Neural cell (in vitro differentiated cells): ENCODE measurements at regions not wholly inside any gene's neighbourhood (a gene's known extent, or its start where the extent isn't known, plus 50 kb on each side); places are given as distances from the start of the nearest gene placed in this dataset.

ENCODE experiments used
- H2AFZ ChIP-seq: fragments of 200-600, 300-800 bp; sonication (generic), shearing (Covaris generic); 2 replicates; pipeline ENCODE4 v1.6.0; 2014; ENCODE audit warnings: low read depth, mild to moderate bottlenecking, antibody characterized with exemption, low read length, moderate library complexity
- H3F3A ChIP-seq: fragments of 200-600 bp; shearing (Covaris generic); 2 replicates; pipeline ENCODE4 v1.6.1; 2016; ENCODE audit warnings: mild to moderate bottlenecking, moderate library complexity, mixed read lengths, antibody characterized with exemption, low read length; ENCODE audit not compliant: insufficient read depth, poor library complexity, severe bottlenecking
- H3K27ac ChIP-seq: fragments of 200-600, 300-800 bp; sonication (generic), shearing (Covaris generic); 2 replicates; pipeline ENCODE4 v1.5.1; 2014; ENCODE audit warnings: mild to moderate bottlenecking, low read length, moderate library complexity
- H3K27me3 ChIP-seq: fragments of 300-800, 200-600 bp; sonication (generic), shearing (Covaris generic); 2 replicates; pipeline ENCODE4 v1.6.0; 2014; ENCODE audit warnings: mild to moderate bottlenecking, low read depth, low read length, moderate library complexity; ENCODE audit not compliant: insufficient read depth
- H3K36me3 ChIP-seq: fragments of 300-800, 200-600 bp; sonication (generic), shearing (Covaris generic); 2 replicates; pipeline ENCODE4 v1.5.1; 2014; ENCODE audit warnings: mild to moderate bottlenecking, antibody characterized with exemption, low read length, moderate library complexity; ENCODE audit not compliant: insufficient read depth
- H3K4me2 ChIP-seq: fragments of 300-800, 200-600 bp; sonication (generic), shearing (Covaris generic); 2 replicates; pipeline ENCODE4 v1.6.0; 2014; ENCODE audit warnings: mild to moderate bottlenecking, low read length
- H3K4me3 ChIP-seq: fragments of 300-800, 200-600 bp; sonication (generic), shearing (Covaris generic); 2 replicates; pipeline ENCODE4 v1.5.1; 2014; ENCODE audit warnings: mild to moderate bottlenecking, low read length, moderate library complexity
- H3K79me2 ChIP-seq: fragments of 200-600 bp; shearing (Covaris generic); replicated peaks from 2 replicates; pipeline ENCODE4 v1.6.0; 2014; ENCODE audit warnings: mild to moderate bottlenecking, low read length, moderate library complexity; ENCODE audit not compliant: insufficient read depth
- H3K9ac ChIP-seq: fragments of 300-800, 200-600 bp; sonication (generic), shearing (Covaris generic); 2 replicates; pipeline ENCODE4 v1.6.1; 2016; ENCODE audit warnings: mild to moderate bottlenecking, low read length, mixed read lengths
- H3K9me2 ChIP-seq: fragments of 200-600 bp; shearing (Covaris generic); 2 replicates; pipeline ENCODE4 v1.6.1; 2016; ENCODE audit warnings: mild to moderate bottlenecking, low read length, mixed read lengths; ENCODE audit not compliant: insufficient read depth
- H3K9me3 ChIP-seq: fragments of 200-600, 300-800 bp; sonication (generic), shearing (Covaris generic); 2 replicates; pipeline ENCODE4 v1.6.1; 2016; ENCODE audit warnings: mild to moderate bottlenecking, mixed run types, low read length, moderate library complexity, mixed read lengths
- H4K20me1 ChIP-seq: fragments of 200-600 bp; shearing (Covaris generic); 2 replicates; pipeline ENCODE4 v1.6.1; 2016; ENCODE audit warnings: mild to moderate bottlenecking, mixed run types; ENCODE audit not compliant: insufficient read depth
- EP300 ChIP-seq: fragments of 450-650 bp; conservative IDR thresholded peaks from 2 replicates; pipeline ENCODE4 v1.6.1; 2014; ENCODE audit warnings: antibody characterized with exemption, mild to moderate bottlenecking, moderate library complexity; ENCODE audit not compliant: poor library complexity, severe bottlenecking
- EZH2 ChIP-seq: fragments of 200-600, 300-800 bp; shearing (Covaris generic), sonication (generic); IDR thresholded peaks from 2 replicates; pipeline ENCODE4 v1.6.1; 2014; ENCODE audit warnings: antibody characterized with exemption, low read length, borderline replicate concordance, mild to moderate bottlenecking; ENCODE audit not compliant: insufficient read depth, poor library complexity, severe bottlenecking
- MXI1 ChIP-seq: fragments of 450-650 bp; conservative IDR thresholded peaks from 2 replicates; pipeline ENCODE4 v1.6.1; 2014; ENCODE audit warnings: antibody characterized with exemption, mild to moderate bottlenecking; ENCODE audit not compliant: poor library complexity, severe bottlenecking
- POLR2AphosphoS5 ChIP-seq: IDR thresholded peaks from 2 replicates; pipeline ENCODE4 v1.6.1; 2012
- RAD21 ChIP-seq: fragments of 450-650 bp; conservative IDR thresholded peaks from 2 replicates; pipeline ENCODE4 v1.6.1; 2014; ENCODE audit warnings: antibody characterized with exemption, mild to moderate bottlenecking, moderate library complexity
- REST ChIP-seq: IDR thresholded peaks from 2 replicates; pipeline ENCODE4 v1.6.1; 2012; ENCODE audit warnings: borderline replicate concordance
- SMC3 ChIP-seq: fragments of 450-650 bp; conservative IDR thresholded peaks from 2 replicates; pipeline ENCODE4 v1.6.1; 2014; ENCODE audit warnings: antibody characterized with exemption, mild to moderate bottlenecking, moderate library complexity; ENCODE audit not compliant: poor library complexity
- TAF1 ChIP-seq: IDR thresholded peaks from 2 replicates; pipeline ENCODE4 v1.6.1; 2012; ENCODE audit warnings: low read depth
- TF ChIP-seq, protein P1 (sequence below): fragments of 450-650 bp; IDR thresholded peaks from 2 replicates; pipeline ENCODE4 v1.5.1; 2014; ENCODE audit warnings: antibody characterized with exemption, mild to moderate bottlenecking, moderate library complexity; ENCODE audit not compliant: poor library complexity, severe bottlenecking

DNA sequence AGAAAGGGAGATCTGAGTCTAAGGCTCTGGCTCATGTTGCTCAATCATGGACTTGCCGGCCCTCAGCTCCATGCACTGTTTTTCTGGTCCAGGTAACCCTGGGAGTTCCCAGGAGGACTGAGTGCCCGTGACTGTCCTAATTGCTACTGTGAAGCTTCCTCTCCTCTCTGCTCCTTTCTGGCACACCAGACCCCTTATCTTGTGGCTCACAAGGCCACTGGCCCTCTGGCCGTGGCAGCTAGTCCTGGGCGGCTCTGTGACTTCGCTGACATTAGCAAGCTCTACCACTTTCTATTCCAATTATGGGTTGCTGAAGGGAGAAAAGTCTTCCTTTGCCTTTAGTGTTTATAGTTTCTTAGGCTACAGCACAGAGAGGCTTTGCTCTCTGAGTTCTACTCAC lies 380.2 kb downstream of the RWDD3 start:
- Histone ChIP-seq H3K9ac (no peak overlapping the region), H4K20me1 (no peaks in the 10 kb centered on the region), H3K9me3 (no peaks in the 10 kb centered on the region), H3K9me2 (no peaks in the 10 kb centered on the region), H3F3A (no peaks in the 10 kb centered on the region), H3K79me2 (no peaks in the 10 kb centered on the region), H3K4me2 (no peak overlapping the region), H3K27ac (no peak overlapping the region), H2AFZ (no peak overlapping the region), H3K27me3 (no peaks in the 10 kb centered on the region), H3K4me3 (no peak overlapping the region), H3K36me3 (no peaks in the 10 kb centered on the region)
- TF ChIP-seq, protein P1, sequence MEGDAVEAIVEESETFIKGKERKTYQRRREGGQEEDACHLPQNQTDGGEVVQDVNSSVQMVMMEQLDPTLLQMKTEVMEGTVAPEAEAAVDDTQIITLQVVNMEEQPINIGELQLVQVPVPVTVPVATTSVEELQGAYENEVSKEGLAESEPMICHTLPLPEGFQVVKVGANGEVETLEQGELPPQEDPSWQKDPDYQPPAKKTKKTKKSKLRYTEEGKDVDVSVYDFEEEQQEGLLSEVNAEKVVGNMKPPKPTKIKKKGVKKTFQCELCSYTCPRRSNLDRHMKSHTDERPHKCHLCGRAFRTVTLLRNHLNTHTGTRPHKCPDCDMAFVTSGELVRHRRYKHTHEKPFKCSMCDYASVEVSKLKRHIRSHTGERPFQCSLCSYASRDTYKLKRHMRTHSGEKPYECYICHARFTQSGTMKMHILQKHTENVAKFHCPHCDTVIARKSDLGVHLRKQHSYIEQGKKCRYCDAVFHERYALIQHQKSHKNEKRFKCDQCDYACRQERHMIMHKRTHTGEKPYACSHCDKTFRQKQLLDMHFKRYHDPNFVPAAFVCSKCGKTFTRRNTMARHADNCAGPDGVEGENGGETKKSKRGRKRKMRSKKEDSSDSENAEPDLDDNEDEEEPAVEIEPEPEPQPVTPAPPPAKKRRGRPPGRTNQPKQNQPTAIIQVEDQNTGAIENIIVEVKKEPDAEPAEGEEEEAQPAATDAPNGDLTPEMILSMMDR: no peak
- no peak for TF ChIP-seq POLR2AphosphoS5
- TF ChIP-seq TAF1: no peak
- no peak for TF ChIP-seq EP300
- TF ChIP-seq EZH2: no peak

- Histone ChIP-seq H3F3A (no peaks in the 10 kb centered on the region), H2AFZ (no peak overlapping the region), H4K20me1 (no peaks in the 10 kb centered on the region), H3K27ac (no peak overlapping the region), H3K27me3 (no peaks in the 10 kb centered on the region), H3K9me2 (no peaks in the 10 kb centered on the region), H3K9ac (no peak overlapping the region), H3K9me3 (no peaks in the 10 kb centered on the region), H3K4me2 (peak overlapping the region; percentile 17), H3K36me3 (no peaks in the 10 kb centered on the region), H3K4me3 (peak overlapping the region; percentile 9), H3K79me2 (no peaks in the 10 kb centered on the region)
- peak; percentile 14 for TF ChIP-seq EP300
- TF ChIP-seq, protein P1: no peak
Measured at GRCh38 chr1:95615421-95615820, 381.4 kb downstream of the RWDD3 start.

DNA sequence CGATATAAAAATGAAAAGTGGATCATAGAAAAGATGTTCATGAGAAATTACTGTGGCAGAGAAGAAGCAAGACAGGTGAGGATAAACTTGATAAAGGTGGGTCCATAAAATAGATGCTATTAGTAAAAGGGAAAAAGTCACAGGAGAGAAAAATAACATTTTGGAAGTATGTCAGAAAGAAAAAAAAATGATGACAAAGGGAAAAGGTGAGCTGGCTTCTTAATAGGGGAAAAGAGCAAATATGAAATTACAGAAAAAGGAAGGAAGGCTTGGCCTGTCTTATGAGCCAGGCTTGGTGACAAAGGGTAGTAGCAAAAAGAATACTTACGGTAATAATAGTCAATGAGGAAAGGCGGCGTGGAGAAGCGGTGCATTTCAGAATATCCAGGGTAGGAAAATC lies 386.1 kb downstream of the RWDD3 start:
- H3K27ac ChIP-seq: no peak overlapping the region
- H3K9me2 ChIP-seq: no peaks in the 10 kb centered on the region
- no peaks in the 10 kb centered on the region for H4K20me1 ChIP-seq
- no peaks in the 10 kb centered on the region for H3K36me3 ChIP-seq
- H3K79me2 ChIP-seq: no peaks in the 10 kb centered on the region
- no peaks in the 10 kb centered on the region for H3F3A ChIP-seq
- TF ChIP-seq REST: no peak
- no peak for TF ChIP-seq POLR2AphosphoS5
- no peak for TF ChIP-seq EZH2
- TF ChIP-seq TAF1: no peak
- no peak for TF ChIP-seq RAD21
- no peak for TF ChIP-seq MXI1
- TF ChIP-seq, protein P1: no peak
- no peak for TF ChIP-seq SMC3
- TF ChIP-seq EP300: no peak
- no peaks in the 10 kb centered on the region for H3K9me3 ChIP-seq
- H2AFZ ChIP-seq: no peak overlapping the region
- H3K4me2 ChIP-seq: no peak overlapping the region
- H3K4me3 ChIP-seq: no peak overlapping the region
- H3K9ac ChIP-seq: no peak overlapping the region
- no peaks in the 10 kb centered on the region for H3K27me3 ChIP-seq
